HFF-Myc (cell line): ENCODE measurements at regions not wholly inside any gene's neighbourhood (a gene's known extent, or its start where the extent isn't known, plus 50 kb on each side); places are given as distances from the start of the nearest gene placed in this dataset.

Source experiments
- DNase-seq: peaks from one replicate; pipeline ENCODE4 v3.0.0-alpha.2; 2011; ENCODE audit warnings: low read depth; ENCODE audit errors: extremely low read depth
- H3K4me3 ChIP-seq: replicated peaks from 2 replicates; pipeline ENCODE4 v1.5.1; 2011; ENCODE audit warnings: low read depth, mild to moderate bottlenecking, control low read depth, low read length
- TF ChIP-seq, protein P1 (sequence below): IDR thresholded peaks from 2 replicates; pipeline ENCODE4 v1.5.1; 2012; ENCODE audit warnings: mild to moderate bottlenecking, low read depth, low read length, control low read depth; ENCODE audit errors: missing control alignments

DNA sequence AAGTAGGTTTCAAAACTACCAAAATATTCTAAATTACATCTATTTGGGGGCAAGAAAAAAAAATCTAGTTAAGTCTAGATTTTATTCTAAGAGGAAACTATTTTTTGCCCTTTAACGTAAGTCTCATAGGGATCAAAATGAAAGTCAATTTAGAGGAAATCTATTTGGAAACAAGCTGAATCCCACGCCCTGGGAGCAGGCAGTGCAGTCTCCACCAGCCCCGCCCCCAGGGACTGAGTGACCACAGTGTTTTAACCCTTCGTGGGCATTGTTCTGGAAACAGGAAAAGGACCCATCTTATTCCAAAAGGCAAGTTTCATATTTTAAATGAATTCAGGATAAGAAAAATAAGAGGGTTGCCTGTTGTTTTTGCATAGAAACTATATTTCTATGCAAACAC lies 209.7 kb downstream of the SPRY2 start:
- DNase-seq = no peak
- H3K4me3 ChIP-seq = no peak overlapping the region
- TF ChIP-seq, protein P1, sequence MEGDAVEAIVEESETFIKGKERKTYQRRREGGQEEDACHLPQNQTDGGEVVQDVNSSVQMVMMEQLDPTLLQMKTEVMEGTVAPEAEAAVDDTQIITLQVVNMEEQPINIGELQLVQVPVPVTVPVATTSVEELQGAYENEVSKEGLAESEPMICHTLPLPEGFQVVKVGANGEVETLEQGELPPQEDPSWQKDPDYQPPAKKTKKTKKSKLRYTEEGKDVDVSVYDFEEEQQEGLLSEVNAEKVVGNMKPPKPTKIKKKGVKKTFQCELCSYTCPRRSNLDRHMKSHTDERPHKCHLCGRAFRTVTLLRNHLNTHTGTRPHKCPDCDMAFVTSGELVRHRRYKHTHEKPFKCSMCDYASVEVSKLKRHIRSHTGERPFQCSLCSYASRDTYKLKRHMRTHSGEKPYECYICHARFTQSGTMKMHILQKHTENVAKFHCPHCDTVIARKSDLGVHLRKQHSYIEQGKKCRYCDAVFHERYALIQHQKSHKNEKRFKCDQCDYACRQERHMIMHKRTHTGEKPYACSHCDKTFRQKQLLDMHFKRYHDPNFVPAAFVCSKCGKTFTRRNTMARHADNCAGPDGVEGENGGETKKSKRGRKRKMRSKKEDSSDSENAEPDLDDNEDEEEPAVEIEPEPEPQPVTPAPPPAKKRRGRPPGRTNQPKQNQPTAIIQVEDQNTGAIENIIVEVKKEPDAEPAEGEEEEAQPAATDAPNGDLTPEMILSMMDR = no peak

DNA sequence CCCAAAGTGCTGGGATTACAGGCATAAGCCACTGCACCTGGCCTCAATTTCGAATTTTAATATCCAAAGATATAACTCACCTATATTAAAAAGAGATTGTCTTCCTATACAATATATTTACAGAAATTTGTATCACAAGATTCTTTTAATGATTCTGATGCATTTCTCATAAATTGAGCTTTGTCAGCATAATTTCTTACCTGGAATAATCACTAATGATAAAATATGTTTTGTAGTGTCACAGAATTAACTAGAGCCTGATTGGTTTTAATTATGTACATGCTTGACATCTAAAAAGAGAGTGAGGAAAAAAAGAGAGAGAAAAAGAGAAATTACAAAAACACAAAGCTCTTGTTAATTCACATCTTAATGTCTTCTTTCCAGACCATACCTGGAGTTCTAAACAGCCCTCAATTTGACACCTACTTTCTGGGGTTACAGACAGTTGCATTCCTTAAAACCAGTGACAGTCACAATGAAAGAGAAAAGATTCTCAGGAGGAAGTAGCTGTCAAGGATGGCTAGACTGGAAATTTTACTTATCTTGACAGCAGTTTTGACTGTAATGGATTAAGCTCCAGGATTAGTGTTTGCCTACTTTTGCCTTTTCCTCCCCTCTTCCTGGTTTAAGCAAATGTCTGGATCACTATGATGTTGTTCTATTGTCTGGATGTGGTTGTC lies 214.4 kb downstream of the SPRY2 start:
- TF ChIP-seq, protein P1 = no peak
- H3K4me3 ChIP-seq = no peak overlapping the region
- no peak for DNase-seq

DNA sequence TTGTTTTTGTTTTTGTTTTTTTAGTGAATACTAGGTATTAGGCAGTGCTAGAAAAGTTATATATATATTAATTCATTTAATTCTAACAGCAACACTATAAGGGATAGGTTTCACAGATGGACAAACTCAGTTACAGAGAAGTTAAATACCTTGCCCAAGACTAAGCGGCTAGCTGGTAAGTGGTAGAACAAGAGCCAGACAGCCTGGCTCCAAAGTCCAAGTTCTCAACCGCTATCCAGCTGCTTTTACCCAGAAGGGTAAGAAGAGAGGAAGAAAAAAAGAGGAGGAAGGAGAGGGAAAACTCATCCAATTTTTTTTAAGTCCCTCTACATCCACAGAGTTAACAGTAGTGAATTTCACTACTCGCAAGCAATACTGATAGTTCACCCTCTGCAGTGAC lies 217.0 kb downstream of the SPRY2 start:
- TF ChIP-seq, protein P1 = no peak
- H3K4me3 ChIP-seq = no peak overlapping the region
- no peak for DNase-seq

DNA sequence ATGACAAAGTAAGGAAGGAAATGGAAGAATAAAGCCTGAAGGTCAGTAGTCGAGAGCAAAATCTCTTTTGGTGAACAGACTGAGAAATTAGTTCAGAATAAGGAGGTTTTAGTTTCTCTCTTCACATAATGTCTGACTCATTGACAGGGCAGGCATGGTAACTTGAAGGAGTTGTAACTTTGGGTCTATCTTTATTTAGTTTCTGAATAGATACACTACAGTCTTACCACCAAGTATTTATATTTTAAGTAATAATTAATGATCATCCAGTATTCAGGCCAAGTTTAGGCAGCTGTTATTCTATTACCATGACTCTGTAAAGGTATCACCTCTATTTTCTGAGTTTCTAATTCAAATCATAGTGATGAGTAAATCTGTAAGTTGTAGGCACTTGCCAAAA lies 219.9 kb downstream of the SPRY2 start:
- H3K4me3 ChIP-seq = no peak overlapping the region
- TF ChIP-seq, protein P1 = no peak
- DNase-seq = no peak

DNA sequence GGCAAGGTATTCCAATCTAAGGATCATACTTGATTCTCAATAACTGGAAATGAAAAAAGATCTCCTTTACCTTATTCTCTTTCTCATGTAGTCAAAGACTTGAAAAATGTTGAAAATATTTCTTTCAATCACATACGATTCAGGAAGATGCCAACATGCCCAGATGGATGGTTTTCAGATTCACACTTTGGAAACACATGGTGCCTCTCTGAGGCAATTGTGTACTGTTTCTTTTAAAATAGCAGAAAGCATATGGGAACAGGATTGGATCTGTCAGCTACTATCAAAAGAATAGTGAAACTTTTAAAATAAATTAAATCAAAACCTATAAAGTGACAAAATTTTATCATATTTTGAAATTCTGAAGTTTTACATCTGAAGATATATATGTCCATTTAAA lies 222.4 kb downstream of the SPRY2 start:
- H3K4me3 ChIP-seq = no peak overlapping the region
- DNase-seq = no peak
- TF ChIP-seq, protein P1 = no peak

DNA sequence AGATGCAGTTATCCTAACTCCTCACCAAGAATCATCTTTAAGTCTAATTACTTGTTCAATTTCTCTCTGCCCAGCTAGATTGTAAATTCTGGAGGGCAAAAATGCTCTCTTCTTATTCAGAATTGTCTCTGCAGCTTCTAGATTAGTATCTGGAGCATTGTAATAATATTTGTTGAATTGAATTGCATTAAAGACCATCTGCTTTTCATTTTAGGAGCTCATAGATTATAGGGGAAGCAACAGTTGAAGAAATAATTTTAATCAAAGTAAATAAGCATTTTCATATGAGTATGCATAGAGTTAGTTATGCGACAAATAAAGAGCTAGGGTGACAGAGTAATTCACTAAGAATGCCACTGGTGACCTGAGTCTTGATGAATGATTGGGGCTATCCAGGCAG lies 222.8 kb downstream of the SPRY2 start:
- no peak for DNase-seq
- TF ChIP-seq, protein P1 = no peak
- no peak overlapping the region for H3K4me3 ChIP-seq

DNA sequence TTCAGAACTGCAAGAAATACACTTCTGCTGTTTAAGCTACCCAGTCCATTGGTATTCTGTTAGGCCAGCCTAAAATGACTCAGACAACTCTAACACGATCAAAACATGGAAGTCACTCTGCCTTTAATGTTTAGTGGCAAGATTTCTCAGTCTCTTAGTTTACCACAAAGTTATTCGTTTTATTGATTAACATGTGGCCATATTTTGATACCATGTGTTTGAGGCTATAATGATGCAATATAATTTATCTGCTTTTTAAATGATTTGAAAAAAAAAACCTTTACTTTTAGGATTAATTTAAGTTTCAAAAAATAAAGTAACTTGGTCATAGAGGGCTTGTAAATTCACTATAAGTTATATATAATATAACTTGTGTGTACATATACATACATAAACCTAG lies 223.4 kb downstream of the SPRY2 start:
- TF ChIP-seq, protein P1 = no peak
- DNase-seq = no peak
- H3K4me3 ChIP-seq = no peak overlapping the region
